ENCODE measurements at regions not wholly inside any gene's neighbourhood (a gene's known extent, or its start where the extent isn't known, plus 50 kb on each side); places are given as distances from the start of the nearest gene placed in this dataset.

DNA sequence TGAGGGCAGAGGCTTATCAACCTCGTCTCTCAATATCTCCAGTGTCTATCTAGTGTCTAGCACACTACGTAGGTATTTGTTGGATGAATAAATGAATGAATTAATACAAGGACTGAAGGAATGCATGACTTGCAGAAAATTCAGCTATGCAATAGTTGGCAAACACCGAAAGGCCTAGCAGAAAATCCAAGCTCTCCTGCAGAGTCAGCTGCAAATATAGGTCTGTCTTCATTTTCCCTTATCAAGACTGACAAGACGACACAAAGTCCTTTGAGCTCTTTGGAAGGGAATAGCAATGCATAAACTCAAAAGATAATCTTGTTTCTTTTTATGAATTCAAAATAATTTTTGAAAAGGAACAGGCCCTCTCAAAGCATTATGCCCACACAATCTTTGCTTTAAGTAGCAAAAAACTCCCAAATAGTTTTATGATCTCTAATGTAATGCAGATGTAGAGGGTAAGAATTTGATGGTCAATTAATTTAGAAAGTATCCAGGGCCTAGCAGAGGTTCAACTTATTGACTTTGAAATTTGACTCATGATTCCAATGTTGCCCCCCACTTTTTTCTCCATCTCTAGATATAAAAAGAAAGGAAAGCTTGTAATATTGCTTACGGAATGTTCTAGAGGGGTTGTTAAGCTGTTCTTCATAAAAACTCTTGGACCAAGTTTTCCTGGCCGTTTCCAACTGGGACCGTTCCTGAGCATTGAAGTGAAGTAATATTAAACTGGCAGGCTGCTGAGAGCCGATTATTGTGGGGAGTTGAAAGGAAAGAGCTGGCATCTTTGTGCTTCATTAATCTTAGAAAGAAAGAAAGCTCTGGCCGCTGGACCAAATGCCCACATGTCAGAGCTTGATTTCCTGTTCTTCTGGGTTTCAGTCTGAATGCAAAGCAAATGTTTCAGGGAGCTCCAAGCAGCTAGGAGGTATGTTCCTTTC is 227.3 kb downstream of the HS3ST3A1 start:
- no peak for TF ChIP-seq ZFX (IDR thresholded peaks at IDR 0.05; ENCODE audit: borderline replicate concordance)
- TF ChIP-seq, protein P1, sequence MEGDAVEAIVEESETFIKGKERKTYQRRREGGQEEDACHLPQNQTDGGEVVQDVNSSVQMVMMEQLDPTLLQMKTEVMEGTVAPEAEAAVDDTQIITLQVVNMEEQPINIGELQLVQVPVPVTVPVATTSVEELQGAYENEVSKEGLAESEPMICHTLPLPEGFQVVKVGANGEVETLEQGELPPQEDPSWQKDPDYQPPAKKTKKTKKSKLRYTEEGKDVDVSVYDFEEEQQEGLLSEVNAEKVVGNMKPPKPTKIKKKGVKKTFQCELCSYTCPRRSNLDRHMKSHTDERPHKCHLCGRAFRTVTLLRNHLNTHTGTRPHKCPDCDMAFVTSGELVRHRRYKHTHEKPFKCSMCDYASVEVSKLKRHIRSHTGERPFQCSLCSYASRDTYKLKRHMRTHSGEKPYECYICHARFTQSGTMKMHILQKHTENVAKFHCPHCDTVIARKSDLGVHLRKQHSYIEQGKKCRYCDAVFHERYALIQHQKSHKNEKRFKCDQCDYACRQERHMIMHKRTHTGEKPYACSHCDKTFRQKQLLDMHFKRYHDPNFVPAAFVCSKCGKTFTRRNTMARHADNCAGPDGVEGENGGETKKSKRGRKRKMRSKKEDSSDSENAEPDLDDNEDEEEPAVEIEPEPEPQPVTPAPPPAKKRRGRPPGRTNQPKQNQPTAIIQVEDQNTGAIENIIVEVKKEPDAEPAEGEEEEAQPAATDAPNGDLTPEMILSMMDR (IDR thresholded peaks at IDR 0.05): no peak
- H3K27ac ChIP-seq: no peak overlapping the region

DNA sequence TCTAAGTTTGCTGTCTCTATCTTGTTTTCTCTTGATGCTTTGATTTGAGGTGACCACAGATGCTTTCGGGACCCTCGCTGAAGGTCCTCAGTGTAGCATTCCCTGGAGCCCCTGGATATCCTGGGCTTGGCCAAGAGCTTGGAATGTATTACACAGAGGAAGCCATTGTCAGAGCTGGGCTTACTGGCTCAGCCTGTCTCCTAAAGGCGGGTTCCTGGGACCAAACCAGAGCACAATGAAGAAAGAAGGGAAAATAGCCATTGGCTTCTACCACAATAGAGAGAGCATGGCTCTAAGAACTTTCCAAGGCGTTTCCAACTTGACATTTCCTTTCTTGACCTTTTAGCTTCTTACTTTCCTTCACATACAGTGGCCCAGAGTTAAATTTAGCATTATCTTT is 229.3 kb downstream of the HS3ST3A1 start:
- no peak overlapping the region for H3K27ac ChIP-seq
- TF ChIP-seq ZFX (IDR thresholded peaks at IDR 0.05; ENCODE audit: borderline replicate concordance): no peak
- TF ChIP-seq, protein P1 (IDR thresholded peaks at IDR 0.05): no peak

DNA sequence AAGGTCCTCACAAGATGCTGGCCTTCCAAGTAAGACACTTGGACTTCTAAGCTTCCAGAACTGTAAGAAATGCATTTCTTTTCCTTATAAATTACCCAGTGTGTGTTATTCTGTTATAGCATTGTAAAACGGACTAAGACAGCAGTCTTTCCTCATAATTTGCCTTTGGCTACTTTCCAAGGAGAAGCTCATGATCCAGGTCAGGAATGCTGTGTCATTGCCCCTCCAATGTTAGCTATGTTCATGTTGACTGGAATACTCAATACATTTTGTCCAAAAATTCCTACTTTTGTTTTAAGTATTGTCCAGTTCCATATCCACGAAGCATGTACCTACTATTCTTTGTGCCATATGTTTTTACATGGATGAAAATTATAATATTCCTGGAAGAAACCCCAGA is 234.6 kb downstream of the HS3ST3A1 start:
- TF ChIP-seq, protein P1 (IDR thresholded peaks at IDR 0.05): no peak
- no peak for TF ChIP-seq ZFX (IDR thresholded peaks at IDR 0.05; ENCODE audit: borderline replicate concordance)
- no peak overlapping the region for H3K27ac ChIP-seq

DNA sequence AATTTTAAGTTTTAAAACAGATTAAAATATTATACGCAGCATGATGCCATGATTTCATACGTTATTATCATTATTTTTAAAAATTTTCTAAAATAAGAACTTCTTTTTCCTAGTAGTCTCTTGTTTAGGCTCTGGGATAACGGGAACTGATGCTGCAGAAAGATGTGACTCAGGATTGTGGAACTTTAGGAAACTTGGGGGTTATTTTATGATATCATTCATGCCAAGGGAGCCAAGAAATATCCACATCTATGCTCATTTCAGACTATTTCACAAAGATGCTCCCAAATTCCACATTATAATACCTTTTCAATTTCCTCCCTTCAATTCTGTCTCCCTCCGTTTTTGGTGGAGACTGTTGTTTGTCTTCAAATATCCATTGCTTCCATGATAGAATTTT is 236.4 kb downstream of the HS3ST3A1 start:
- H3K27ac ChIP-seq: no peak overlapping the region
- TF ChIP-seq, protein P1 (IDR thresholded peaks at IDR 0.05): no peak
- no peak for TF ChIP-seq ZFX (IDR thresholded peaks at IDR 0.05; ENCODE audit: borderline replicate concordance)

- no peak overlapping the region for H3K27ac ChIP-seq
- TF ChIP-seq, protein P1 (IDR thresholded peaks at IDR 0.05): no peak
- no peak for TF ChIP-seq ZFX (IDR thresholded peaks at IDR 0.05; ENCODE audit: borderline replicate concordance)
These were observed 238.0 kb downstream of the HS3ST3A1 start for GRCh38 chr17:13363771-13364170.

GRCh38 chr17:13362341-13363122 is 239.2 kb downstream of the HS3ST3A1 start:
- no peak overlapping the region for H3K27ac ChIP-seq
- TF ChIP-seq, protein P1 (IDR thresholded peaks at IDR 0.05): no peak
- TF ChIP-seq ZFX (IDR thresholded peaks at IDR 0.05; ENCODE audit: borderline replicate concordance): no peak
